T-cell (primary cell): ENCODE measurements at regions not wholly inside any gene's neighbourhood (a gene's known extent, or its start where the extent isn't known, plus 50 kb on each side); places are given as distances from the start of the nearest gene placed in this dataset.
"Not testable (repeated sequence)": the region's sequence is repeated elsewhere in the genome, so short reads cannot be mapped to it uniquely, and the experiment has no call there.

Experiments used
- ATAC-seq, 4 experiments: fragments of 200-7000 bp in 3 of 4; fragments of 150-1000 bp in 1 of 4; cut with Tn5 transposase; replicated peaks in 1 of 4; 1 replicate in 3 of 4; 2 replicates in 1 of 4; pipeline ENCODE4 v1.10.0; 2021; ENCODE audit warnings: moderate library complexity in 3 of 4, mild to moderate bottlenecking in 2 of 4, moderate number of reproducible peaks in 1 of 4
- CTCF ChIA-PET, 2 donors: fragments of 300-600 bp; sonication (Branson Sonifier 250); formaldehyde crosslinking; loops; one replicate each; lab custom pipeline; 2022; ENCODE audit warnings: antibody characterized with exemption in 2 of 2; lab: Charles Lee
- POLR2A ChIA-PET, 2 donors: fragments of 300-600 bp; sonication (Branson Sonifier 250); formaldehyde crosslinking; loops; one replicate each; lab custom pipeline; 2022; ENCODE audit warnings: antibody characterized with exemption in 2 of 2; lab: Charles Lee
- DNase-seq, 35 experiments: peaks; one replicate each; pipeline versions ENCODE4 v3.0.0 to v3.0.0-alpha.2; 2013 to 2023
- H3K27ac ChIP-seq: one replicate; pipeline ENCODE4 v1.5.1; 2013; ENCODE audit warnings: low read length
- H3K27me3 ChIP-seq, 2 experiments: replicated peaks in 1 of 2; 1 replicate in 1 of 2; 2 replicates in 1 of 2; pipeline versions ENCODE4 v1.6.1 to v1.7.0; 2013; ENCODE audit warnings: low read length in 1 of 2, mixed read lengths in 1 of 2; ENCODE audit not compliant: control insufficient read depth in 2 of 2, insufficient read depth in 2 of 2; ENCODE audit errors: extremely low read depth in 1 of 2
- H3K36me3 ChIP-seq, 2 donors: 1 replicate in 1 of 2; 2 replicates in 1 of 2; pipeline versions ENCODE4 v1.6.1 to v1.7.0; 2013; ENCODE audit warnings: low read length in 1 of 2; ENCODE audit not compliant: control insufficient read depth in 2 of 2, insufficient read depth in 1 of 2; ENCODE audit errors: extremely low read depth in 1 of 2
- H3K4me1 ChIP-seq, 2 experiments: 1 replicate in 1 of 2; 2 replicates in 1 of 2; pipeline versions ENCODE4 v1.6.1 to v1.7.0; 2013; ENCODE audit warnings: low read length in 2 of 2, mixed read lengths in 1 of 2; ENCODE audit not compliant: insufficient read depth in 2 of 2, control insufficient read depth in 1 of 2; ENCODE audit errors: extremely low read depth in 1 of 2
- H3K4me3 ChIP-seq, 2 donors: 1 replicate in 1 of 2; 2 replicates in 1 of 2; pipeline versions ENCODE4 v1.5.1 to v1.7.0; 2013; ENCODE audit warnings: mild to moderate bottlenecking in 2 of 2, low read length in 1 of 2, moderate library complexity in 1 of 2; ENCODE audit not compliant: control insufficient read depth in 1 of 2; ENCODE audit errors: extremely low read depth in 1 of 2
- H3K9me3 ChIP-seq: 2 replicates; pipeline ENCODE4 v1.7.0; 2013
- H3K27ac Mint-ChIP-seq, 2 donors: one replicate each; pipeline ENCODE4 v1.8.0; 2020 to 2021; ENCODE audit warnings: mild to moderate bottlenecking in 2 of 2, mixed read lengths in 2 of 2
- H3K27me3 Mint-ChIP-seq, 2 donors: one replicate each; pipeline ENCODE4 v1.8.0; 2021 to 2022; ENCODE audit warnings: mixed read lengths in 2 of 2
- H3K36me3 Mint-ChIP-seq: one replicate; pipeline ENCODE4 v1.8.0; 2021; ENCODE audit warnings: mixed read lengths
- H3K4me1 Mint-ChIP-seq, 3 donors: one replicate each; pipeline ENCODE4 v1.8.0; 2020 to 2022; ENCODE audit warnings: mixed read lengths in 3 of 3, mild to moderate bottlenecking in 1 of 3
- H3K4me3 Mint-ChIP-seq, 3 donors: one replicate each; pipeline ENCODE4 v1.8.0; 2020 to 2022; ENCODE audit warnings: mild to moderate bottlenecking in 3 of 3, mixed read lengths in 3 of 3, moderate library complexity in 3 of 3
- H3K9me3 Mint-ChIP-seq, 3 donors: one replicate each; pipeline ENCODE4 v1.8.0; 2020 to 2022; ENCODE audit warnings: mixed read lengths in 3 of 3
- WGBS: methylation state at CpG from one replicate; pipeline ENCODE4 v1.1.5; 2013; ENCODE audit warnings: missing lambda C conversion rate; ENCODE audit not compliant: insufficient coverage; 5-methylcytosine and 5-hydroxymethylcytosine counted together

GRCh38 chr11:48649064-48649463 is 160.5 kb downstream of the OR4A47 start:
- 83% methylated on average over 3 of the region's 3 CpGs for WGBS
- POLR2A ChIA-PET, H3K36me3 ChIP-seq, H3K4me1 ChIP-seq, H3K27me3 Mint-ChIP-seq, H3K27ac Mint-ChIP-seq, CTCF ChIA-PET, H3K27ac ChIP-seq, H3K4me3 ChIP-seq, H3K4me3 Mint-ChIP-seq, ATAC-seq, DNase-seq, H3K4me1 Mint-ChIP-seq, H3K9me3 ChIP-seq, H3K36me3 Mint-ChIP-seq, H3K27me3 ChIP-seq: not testable (repeated sequence)
- H3K9me3 Mint-ChIP-seq = peaks cover 9 to 27% (median 17%) of the 10 kb centered on the region in 3 donors

GRCh38 chr11:48669146-48669545 is 180.6 kb downstream of the OR4A47 start:
- no CpG with 5 or more reads among the region's 1 CpG for WGBS
- Histone ChIP-seq H3K27ac (no peak overlapping the region), H3K9me3 (no peaks in the 10 kb centered on the region), H3K36me3 (no peaks in the 10 kb centered on the region), H3K4me1 (no peaks in the 10 kb centered on the region), H3K4me3 (no peak overlapping the region), H3K27me3 (no peaks in the 10 kb centered on the region)
- no peaks in the 10 kb centered on the region for H3K4me1 Mint-ChIP-seq
- no peaks in the 10 kb centered on the region for H3K27me3 Mint-ChIP-seq
- ChIA-PET POLR2A (no interaction called here), CTCF (no interaction called here)
- no peak overlapping the region for H3K4me3 Mint-ChIP-seq
- peaks cover 8 to 37% (median 11%) of the 10 kb centered on the region in 3 donors for H3K9me3 Mint-ChIP-seq
- H3K27ac Mint-ChIP-seq = no peak overlapping the region
- no peaks in the 10 kb centered on the region for H3K36me3 Mint-ChIP-seq
- no peak for ATAC-seq
- DNase-seq = no peak

- no peaks in the 10 kb centered on the region for H3K27me3 Mint-ChIP-seq
- H3K27ac Mint-ChIP-seq = no peak overlapping the region
- no peak for DNase-seq
- H3K9me3 Mint-ChIP-seq = peaks cover 13 to 48% (median 17%) of the 10 kb centered on the region in 3 donors
- Histone ChIP-seq H3K4me3 (no peak overlapping the region), H3K9me3 (no peaks in the 10 kb centered on the region), H3K4me1 (no peaks in the 10 kb centered on the region), H3K27ac (no peak overlapping the region), H3K27me3 (no peaks in the 10 kb centered on the region), H3K36me3 (no peaks in the 10 kb centered on the region)
- POLR2A ChIA-PET = no interaction called here
- no CpG with 5 or more reads among the region's 3 CpGs for WGBS
- no peaks in the 10 kb centered on the region for H3K36me3 Mint-ChIP-seq
- H3K4me1 Mint-ChIP-seq = no peaks in the 10 kb centered on the region
- no peak for ATAC-seq
- H3K4me3 Mint-ChIP-seq = no peak overlapping the region
- CTCF ChIA-PET = interaction anchor here in 1 of 2 donors (0.9 kb wide), 1 partner anchor 30 kb away, joined by 3 read pairs; no protein-coding TSS in a partner anchor
Observed at GRCh38 chr11:48675945-48676344, 187.4 kb downstream of the OR4A47 start.

GRCh38 chr11:48683226-48683720 is 194.7 kb downstream of the OR4A47 start:
- no peak overlapping the region for H3K27ac Mint-ChIP-seq
- DNase-seq = no peak
- H3K36me3 ChIP-seq = no peaks in the 10 kb centered on the region
- no peaks in the 10 kb centered on the region for H3K27me3 ChIP-seq
- H3K27me3 Mint-ChIP-seq = no peaks in the 10 kb centered on the region
- no peak for ATAC-seq
- no peak overlapping the region for H3K4me3 ChIP-seq
- H3K9me3 Mint-ChIP-seq = peaks cover 20 to 57% (median 39%) of the 10 kb centered on the region in 3 donors
- H3K36me3 Mint-ChIP-seq = no peaks in the 10 kb centered on the region
- 63% methylated on average over 4 of the region's 5 CpGs for WGBS
- no peaks in the 10 kb centered on the region for H3K9me3 ChIP-seq
- H3K4me3 Mint-ChIP-seq = no peak overlapping the region
- CTCF ChIA-PET = no interaction called here
- POLR2A ChIA-PET = no interaction called here
- H3K4me1 Mint-ChIP-seq = no peaks in the 10 kb centered on the region
- H3K4me1 ChIP-seq = no peaks in the 10 kb centered on the region
- H3K27ac ChIP-seq = no peak overlapping the region

- H3K4me1 Mint-ChIP-seq, CTCF ChIA-PET, ATAC-seq, POLR2A ChIA-PET, H3K27me3 ChIP-seq, H3K27ac Mint-ChIP-seq, H3K4me3 ChIP-seq, H3K27ac ChIP-seq, H3K9me3 ChIP-seq, H3K4me1 ChIP-seq, H3K36me3 Mint-ChIP-seq, H3K36me3 ChIP-seq, DNase-seq, H3K4me3 Mint-ChIP-seq, H3K27me3 Mint-ChIP-seq: not testable (repeated sequence)
- H3K9me3 Mint-ChIP-seq = peaks cover 19 to 25% (median 20%) of the 10 kb centered on the region in 3 donors
- WGBS = 77% methylated on average over 4 of the region's 5 CpGs
Observed at GRCh38 chr11:48729503-48729902, 240.9 kb downstream of the OR4A47 start.

- H3K36me3 Mint-ChIP-seq, H3K4me1 Mint-ChIP-seq, H3K27ac Mint-ChIP-seq, H3K4me1 ChIP-seq, H3K4me3 ChIP-seq, ATAC-seq, H3K4me3 Mint-ChIP-seq, H3K27ac ChIP-seq, H3K9me3 ChIP-seq, H3K36me3 ChIP-seq, CTCF ChIA-PET, H3K27me3 Mint-ChIP-seq, DNase-seq, H3K27me3 ChIP-seq, POLR2A ChIA-PET: not testable (repeated sequence)
- H3K9me3 Mint-ChIP-seq = peaks cover 3 to 17% (median 8%) of the 10 kb centered on the region in 3 donors
- WGBS = 72% methylated on average over 4 of the region's 10 CpGs
Observed at GRCh38 chr11:48750081-48750480, 233.6 kb downstream of the TRIM51G start.
